ENCODE measurements at regions not wholly inside any gene's neighbourhood (a gene's known extent, or its start where the extent isn't known, plus 50 kb on each side); places are given as distances from the start of the nearest gene placed in this dataset.
A peak's percentile ranks its signal among the peaks of the same experiment; 100 is the strongest.

GRCh38 chr16:74232806-74233465, 63.7 kb upstream of the PSMD7 start:
- TF ChIP-seq CTCF (IDR thresholded peaks at IDR 0.05; ENCODE audit: low read depth, low read length, missing control alignments), result no peak
- no peak for DNase-seq (ENCODE audit: low read depth)
- in situ Hi-C loops (cut with HindIII; ENCODE audit: low sequenced_read_pairs), result no loop called here
- no peak overlapping the region for H3K4me3 ChIP-seq (ENCODE audit: low read depth, low read length)

- H3K4me3 ChIP-seq (ENCODE audit: low read depth, low read length), result no peak overlapping the region
- no peak for TF ChIP-seq CTCF (IDR thresholded peaks at IDR 0.05; ENCODE audit: low read depth, low read length, missing control alignments)
- no peak for DNase-seq (ENCODE audit: low read depth)
- in situ Hi-C loops (cut with HindIII; ENCODE audit: low sequenced_read_pairs), result no loop called here
Observed at GRCh38 chr16:74230126-74230525, 66.5 kb upstream of the PSMD7 start.

DNA sequence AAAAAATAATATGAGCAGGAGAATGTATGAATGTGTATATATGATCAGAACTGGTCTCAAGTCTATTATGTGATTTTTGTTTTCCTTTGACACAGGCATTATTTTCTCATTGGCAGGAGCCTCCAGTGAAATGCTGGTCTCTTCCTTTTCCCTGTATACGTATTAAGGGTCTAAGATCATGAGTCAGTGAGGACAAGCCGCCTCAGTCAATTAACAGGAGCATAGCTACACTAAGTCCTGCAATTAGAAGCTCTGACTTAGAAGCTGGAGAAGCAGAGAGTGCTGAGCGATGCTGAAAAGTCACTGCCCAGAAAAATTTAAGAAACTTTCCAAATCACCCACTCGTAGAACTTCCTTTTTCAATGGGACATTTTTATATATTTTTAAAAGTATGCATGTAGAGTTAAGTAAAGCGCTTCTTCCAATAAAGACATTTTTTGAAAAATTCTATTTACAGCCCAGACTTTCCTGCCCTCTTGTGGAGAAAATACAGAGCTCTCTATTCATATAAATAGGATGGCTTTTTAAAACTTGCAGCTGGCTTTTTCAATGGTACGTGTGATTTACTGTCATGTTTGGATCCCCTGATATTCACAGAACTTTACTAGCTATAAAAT, 70.2 kb upstream of the PSMD7 start:
- DNase-seq (ENCODE audit: low read depth), result no peak
- H3K4me3 ChIP-seq (ENCODE audit: low read depth, low read length), result no peak overlapping the region
- peak; percentile 50 for TF ChIP-seq CTCF (IDR thresholded peaks at IDR 0.05; ENCODE audit: low read depth, low read length, missing control alignments)
- in situ Hi-C loops (cut with HindIII; ENCODE audit: low sequenced_read_pairs), result no loop called here

- no peak for TF ChIP-seq CTCF (IDR thresholded peaks at IDR 0.05; ENCODE audit: low read depth, low read length, missing control alignments)
- no peak for DNase-seq (ENCODE audit: low read depth)
- in situ Hi-C loops (cut with HindIII; ENCODE audit: low sequenced_read_pairs), result no loop called here
- no peak overlapping the region for H3K4me3 ChIP-seq (ENCODE audit: low read depth, low read length)
Observed at GRCh38 chr16:74224828-74225612, 71.6 kb upstream of the PSMD7 start.

- DNase-seq (ENCODE audit: low read depth), result no peak
- H3K4me3 ChIP-seq (ENCODE audit: low read depth, low read length), result no peak overlapping the region
- in situ Hi-C loops (cut with HindIII; ENCODE audit: low sequenced_read_pairs), result no loop called here
- no peak for TF ChIP-seq CTCF (IDR thresholded peaks at IDR 0.05; ENCODE audit: low read depth, low read length, missing control alignments)
Observed at GRCh38 chr16:74221828-74222227, 74.8 kb upstream of the PSMD7 start.

- no peak for TF ChIP-seq CTCF (IDR thresholded peaks at IDR 0.05; ENCODE audit: low read depth, low read length, missing control alignments)
- in situ Hi-C loops (cut with HindIII; ENCODE audit: low sequenced_read_pairs), result no loop called here
Observed at GRCh38 chr16:74219706-74220105, 76.9 kb upstream of the PSMD7 start.

More at GRCh38 chr16:74219706-74220105, 76.9 kb upstream of the PSMD7 start:
- no peak for DNase-seq (ENCODE audit: low read depth)
- no peak overlapping the region for H3K4me3 ChIP-seq (ENCODE audit: low read depth, low read length)

Data from astrocyte of the cerebellum (primary cell).